SH-SY5Y (cell line): ENCODE measurements at regions not wholly inside any gene's neighbourhood (a gene's known extent, or its start where the extent isn't known, plus 50 kb on each side); places are given as distances from the start of the nearest gene placed in this dataset.

Experiments used
- GATA2 ChIP-seq: IDR thresholded peaks from 2 replicates; pipeline ENCODE4 v1.6.1; 2011; ENCODE audit warnings: mild to moderate bottlenecking, low read depth, low read length
- GATA3 ChIP-seq: IDR thresholded peaks from 2 replicates; pipeline ENCODE4 v1.6.1; 2011; ENCODE audit warnings: low read depth, mild to moderate bottlenecking, low read length, moderate library complexity

- TF ChIP-seq GATA2, result no peak
- TF ChIP-seq GATA3, result no peak
Measured at GRCh38 chr1:102578804-102579203, 529.5 kb downstream of the COL11A1 start.
